Neutrophil (primary cell): ENCODE measurements at regions not wholly inside any gene's neighbourhood (a gene's known extent, or its start where the extent isn't known, plus 50 kb on each side); places are given as distances from the start of the nearest gene placed in this dataset.

ENCODE experiments used
- H3K27ac ChIP-seq: fragments of 200-600 bp; sonication (generic); 2 replicates; pipeline ENCODE4 v1.5.1; 2016; ENCODE audit warnings: mild to moderate bottlenecking, moderate library complexity
- H3K27me3 ChIP-seq: fragments of 200-600 bp; sonication (generic); 2 replicates; pipeline ENCODE4 v1.6.0; 2016; ENCODE audit warnings: mild to moderate bottlenecking
- H3K36me3 ChIP-seq: fragments of 200-600 bp; sonication (generic); 2 replicates; pipeline ENCODE4 v1.5.1; 2017
- H3K4me1 ChIP-seq, 2 experiments: fragments of 200-600 bp in 1 of 2; sonication (generic) in 1 of 2; 1 replicate in 1 of 2; 2 replicates in 1 of 2; pipeline versions ENCODE4 v1.5.1 to v1.6.1; 2013 to 2016; ENCODE audit warnings: low read depth in 1 of 2, low read length in 1 of 2, mild to moderate bottlenecking in 1 of 2, moderate library complexity in 1 of 2; ENCODE audit not compliant: control insufficient read depth in 1 of 2, insufficient read depth in 1 of 2
- H3K4me3 ChIP-seq, 2 experiments: fragments of 200-600 bp in 1 of 2; sonication (generic) in 1 of 2; 1 replicate in 1 of 2; 2 replicates in 1 of 2; pipeline ENCODE4 v1.5.1; 2013 to 2016; ENCODE audit warnings: low read depth in 1 of 2, low read length in 1 of 2, mild to moderate bottlenecking in 1 of 2, moderate library complexity in 1 of 2
- H3K9me3 ChIP-seq: fragments of 200-600 bp; sonication (generic); 2 replicates; pipeline ENCODE4 v1.5.1; 2016
- CTCF ChIP-seq: fragments of 200-600 bp; sonication (generic); IDR thresholded peaks from 2 replicates; pipeline ENCODE4 v1.5.1; 2016; ENCODE audit warnings: antibody characterized with exemption

DNA sequence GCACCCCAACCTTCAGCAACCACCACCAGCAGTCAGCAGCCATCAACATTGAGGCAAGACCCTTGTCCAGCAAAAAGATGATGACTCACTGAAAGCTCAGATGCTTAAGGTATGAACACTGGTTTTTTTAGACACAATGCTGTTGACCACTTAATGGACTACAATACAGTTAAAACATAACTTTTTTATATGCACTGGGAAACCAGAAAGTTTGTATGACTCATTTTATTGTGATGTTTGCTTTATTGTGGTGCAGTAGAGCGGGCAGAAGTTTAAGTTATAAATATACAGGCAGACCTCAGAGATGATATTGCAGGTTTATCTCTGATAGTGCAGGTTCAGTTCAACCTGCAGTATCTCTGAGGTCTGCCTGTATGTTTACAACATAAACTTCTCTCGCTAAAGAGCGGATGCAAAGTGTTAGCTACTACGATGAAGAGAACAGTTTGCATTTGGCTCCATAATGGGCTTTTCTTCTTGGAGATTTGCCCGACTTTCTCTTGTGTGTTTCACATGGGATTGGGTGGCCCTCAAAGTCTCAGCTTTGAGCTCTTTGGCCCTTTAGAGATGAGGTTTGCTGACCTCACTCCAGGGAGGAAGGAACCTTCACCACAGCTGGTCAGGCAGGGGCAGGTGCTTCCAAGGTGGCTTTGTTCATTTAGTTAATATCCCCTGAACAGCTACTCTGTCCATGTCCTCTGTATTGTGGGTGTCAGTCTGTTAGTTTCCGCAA is 84.4 kb upstream of the SHH start:
- H3K4me3 ChIP-seq = no peak overlapping the region
- H3K9me3 ChIP-seq = no peaks in the 10 kb centered on the region
- no peaks in the 10 kb centered on the region for H3K4me1 ChIP-seq
- no peaks in the 10 kb centered on the region for H3K27me3 ChIP-seq
- TF ChIP-seq CTCF = no peak
- H3K27ac ChIP-seq = no peak overlapping the region
- H3K36me3 ChIP-seq = no peaks in the 10 kb centered on the region

GRCh38 chr7:155893664-155894063 is 81.4 kb upstream of the SHH start:
- no peak for TF ChIP-seq CTCF
- Histone ChIP-seq H3K9me3 (no peaks in the 10 kb centered on the region), H3K4me3 (no peak overlapping the region), H3K27ac (no peak overlapping the region), H3K4me1 (no peaks in the 10 kb centered on the region), H3K27me3 (no peaks in the 10 kb centered on the region), H3K36me3 (no peaks in the 10 kb centered on the region)

DNA sequence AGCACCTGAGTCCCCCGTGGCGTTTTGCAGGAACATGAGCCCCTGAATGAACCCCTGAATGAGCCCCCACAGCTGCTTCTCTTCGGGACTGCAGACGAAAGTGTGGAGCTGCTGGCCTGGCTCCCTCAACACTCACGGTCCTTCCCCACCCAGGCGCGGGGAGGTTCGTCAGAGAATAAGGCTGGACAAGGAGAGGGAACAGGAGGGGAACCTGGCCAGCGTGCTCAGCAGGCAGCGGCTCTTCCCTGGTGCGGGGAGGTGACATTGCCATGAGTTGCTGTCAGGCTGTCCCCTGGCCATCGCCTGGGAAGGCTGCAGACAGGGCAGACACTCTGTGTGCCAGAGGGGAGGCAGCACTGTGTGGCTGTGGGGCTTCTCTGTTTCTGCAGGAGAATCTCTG is 80.9 kb upstream of the SHH start:
- no peaks in the 10 kb centered on the region for H3K9me3 ChIP-seq
- no peaks in the 10 kb centered on the region for H3K36me3 ChIP-seq
- H3K4me1 ChIP-seq = no peaks in the 10 kb centered on the region
- H3K4me3 ChIP-seq = no peak overlapping the region
- no peaks in the 10 kb centered on the region for H3K27me3 ChIP-seq
- TF ChIP-seq CTCF = no peak
- H3K27ac ChIP-seq = no peak overlapping the region

DNA sequence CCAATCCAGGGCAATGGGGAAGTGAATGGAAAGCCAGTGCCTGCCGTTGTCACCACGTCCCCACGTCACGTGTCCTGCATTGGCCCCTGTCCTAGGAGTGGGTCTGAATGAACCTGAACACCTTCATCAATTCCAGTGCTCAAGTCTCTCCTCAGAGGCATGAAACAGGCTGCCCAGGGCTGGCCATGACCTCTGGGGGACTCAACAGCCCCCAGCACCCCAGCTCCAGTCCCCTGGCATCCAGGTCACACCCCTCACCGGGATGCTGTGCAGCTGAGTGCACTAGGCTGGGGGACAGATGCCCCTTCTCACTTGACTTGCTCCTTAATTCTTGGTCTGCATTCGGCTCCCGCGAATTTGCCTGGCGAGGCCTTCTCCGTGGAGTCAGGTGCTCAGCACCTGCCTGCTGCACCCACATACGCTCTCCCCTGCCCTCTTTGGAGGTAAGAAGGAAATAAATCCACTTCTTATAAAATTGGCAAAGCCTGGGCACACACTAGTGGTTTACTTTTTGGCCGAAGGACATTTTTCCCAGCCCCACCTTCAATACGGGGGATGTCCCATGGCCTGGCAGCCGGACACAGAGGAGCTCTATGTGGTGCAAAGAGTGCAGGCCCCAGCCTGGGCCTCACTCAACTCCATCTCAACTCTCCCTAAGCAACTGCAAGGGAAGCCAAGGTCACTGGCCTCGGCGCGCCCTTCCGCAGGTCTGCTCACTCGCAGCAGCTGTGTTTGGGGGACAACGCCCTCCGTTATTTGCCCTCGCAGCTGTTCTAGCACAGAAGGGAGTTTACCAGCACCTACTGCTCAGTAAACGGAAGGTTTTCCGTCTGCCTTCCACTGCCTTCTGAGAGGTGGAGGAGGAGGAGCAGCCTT is 77.6 kb upstream of the SHH start:
- Histone ChIP-seq H3K36me3 (no peaks in the 10 kb centered on the region), H3K4me1 (no peaks in the 10 kb centered on the region)
- no peak for TF ChIP-seq CTCF

DNA sequence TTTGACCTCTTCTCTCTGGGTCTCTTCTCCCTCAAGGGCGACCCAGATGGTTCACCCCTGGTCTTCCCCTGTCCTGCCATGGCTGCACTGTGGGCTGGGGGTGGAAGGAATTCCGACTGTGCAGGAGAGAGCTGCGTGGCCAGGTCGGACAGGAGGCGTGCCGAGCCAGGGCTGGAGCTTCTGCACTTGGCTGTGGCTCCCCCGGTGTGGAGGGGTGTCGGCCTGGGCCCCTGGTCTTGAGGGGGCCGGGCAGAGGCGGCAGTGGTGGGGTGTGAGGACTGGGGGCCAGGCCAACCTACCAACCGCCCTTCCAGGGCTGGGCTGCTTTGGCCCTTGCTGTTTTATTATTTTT is 74.9 kb upstream of the SHH start:
- TF ChIP-seq CTCF = no peak
- no peaks in the 10 kb centered on the region for H3K9me3 ChIP-seq
- no peaks in the 10 kb centered on the region for H3K4me1 ChIP-seq

More for the DNA sequence above, 77.6 kb upstream of the SHH start:
- Histone ChIP-seq H3K9me3 (no peaks in the 10 kb centered on the region), H3K4me3 (no peak overlapping the region), H3K27me3 (no peaks in the 10 kb centered on the region), H3K27ac (no peak overlapping the region)

More for the DNA sequence above, 74.9 kb upstream of the SHH start:
- Histone ChIP-seq H3K4me3 (no peak overlapping the region), H3K27me3 (no peaks in the 10 kb centered on the region), H3K27ac (no peak overlapping the region), H3K36me3 (no peaks in the 10 kb centered on the region)
